ENCODE measurements at regions not wholly inside any gene's neighbourhood (a gene's known extent, or its start where the extent isn't known, plus 50 kb on each side); places are given as distances from the start of the nearest gene placed in this dataset.
A peak's percentile ranks its signal among the peaks of the same experiment; 100 is the strongest.
"Not testable (repeated sequence)": the region's sequence is repeated elsewhere in the genome, so short reads cannot be mapped to it uniquely, and the experiment has no call there.

- no peak for DNase-seq (ENCODE audit: low read depth in 4 of 4, low spot score in 2 of 4)
These were observed 661.3 kb downstream of the RPL10L start for GRCh38 chr14:45990252-45990651.

- no peak for DNase-seq (ENCODE audit: low read depth in 4 of 4, low spot score in 2 of 4)
These were observed 675.6 kb downstream of the RPL10L start for GRCh38 chr14:45976001-45976400.

- no peak for DNase-seq (ENCODE audit: low read depth in 4 of 4, low spot score in 2 of 4)
These were observed 679.2 kb downstream of the RPL10L start for GRCh38 chr14:45972416-45972815.

GRCh38 chr14:45970621-45971020, 681.0 kb downstream of the RPL10L start:
- no peak for DNase-seq (ENCODE audit: low read depth in 4 of 4, low spot score in 2 of 4)

GRCh38 chr14:45968037-45968436, 683.5 kb downstream of the RPL10L start:
- no peak for DNase-seq (ENCODE audit: low read depth in 4 of 4, low spot score in 2 of 4)

GRCh38 chr14:45949479-45949878, 696.5 kb upstream of the MIS18BP1 start:
- no peak for DNase-seq (ENCODE audit: low read depth in 4 of 4, low spot score in 2 of 4)

GRCh38 chr14:45947830-45948229, 694.8 kb upstream of the MIS18BP1 start:
- DNase-seq (ENCODE audit: low read depth in 4 of 4, low spot score in 2 of 4): no peak

GRCh38 chr14:45946251-45946650, 693.2 kb upstream of the MIS18BP1 start:
- DNase-seq (ENCODE audit: low read depth in 4 of 4, low spot score in 2 of 4): no peak

- no peak for DNase-seq (ENCODE audit: low read depth in 4 of 4, low spot score in 2 of 4)
These were observed 687.3 kb upstream of the MIS18BP1 start for GRCh38 chr14:45940318-45940717.

- DNase-seq (ENCODE audit: low read depth in 4 of 4, low spot score in 2 of 4): no peak
These were observed 686.6 kb upstream of the MIS18BP1 start for GRCh38 chr14:45939572-45939971.

- not testable (repeated sequence) for DNase-seq (ENCODE audit: low read depth in 4 of 4, low spot score in 2 of 4)
These were observed 667.0 kb upstream of the MIS18BP1 start for GRCh38 chr14:45919995-45920394.

GRCh38 chr14:45916340-45916953, 663.4 kb upstream of the MIS18BP1 start:
- DNase-seq (ENCODE audit: low read depth in 4 of 4, low spot score in 2 of 4): peak in 2 of 4 donors; percentile 18 to 29

GRCh38 chr14:45907782-45908181, 654.8 kb upstream of the MIS18BP1 start:
- no peak for DNase-seq (ENCODE audit: low read depth in 4 of 4, low spot score in 2 of 4)

- no peak for DNase-seq (ENCODE audit: low read depth in 4 of 4, low spot score in 2 of 4)
These were observed 653.3 kb upstream of the MIS18BP1 start for GRCh38 chr14:45906257-45906656.

- no peak for DNase-seq (ENCODE audit: low read depth in 4 of 4, low spot score in 2 of 4)
These were observed 652.7 kb upstream of the MIS18BP1 start for GRCh38 chr14:45905672-45906071.

- DNase-seq (ENCODE audit: low read depth in 4 of 4, low spot score in 2 of 4): no peak
These were observed 651.3 kb upstream of the MIS18BP1 start for GRCh38 chr14:45904314-45904713.

GRCh38 chr14:45902241-45902640, 649.2 kb upstream of the MIS18BP1 start:
- DNase-seq (ENCODE audit: low read depth in 4 of 4, low spot score in 2 of 4): no peak

GRCh38 chr14:45897439-45897838, 644.4 kb upstream of the MIS18BP1 start:
- DNase-seq (ENCODE audit: low read depth in 4 of 4, low spot score in 2 of 4): no peak

GRCh38 chr14:45893127-45893526, 640.1 kb upstream of the MIS18BP1 start:
- no peak for DNase-seq (ENCODE audit: low read depth in 4 of 4, low spot score in 2 of 4)

- peak in 3 of 4 donors; percentile 26 to 61 (median 34) for DNase-seq (ENCODE audit: low read depth in 4 of 4, low spot score in 2 of 4)
These were observed 638.5 kb upstream of the MIS18BP1 start for GRCh38 chr14:45891417-45892080.

GRCh38 chr14:45888766-45889285, 635.8 kb upstream of the MIS18BP1 start:
- not testable (repeated sequence) for DNase-seq (ENCODE audit: low read depth in 4 of 4, low spot score in 2 of 4)

GRCh38 chr14:45877981-45878380, 625.0 kb upstream of the MIS18BP1 start:
- no peak for DNase-seq (ENCODE audit: low read depth in 4 of 4, low spot score in 2 of 4)
